GM23338 (cell line): ENCODE measurements at regions not wholly inside any gene's neighbourhood (a gene's known extent, or its start where the extent isn't known, plus 50 kb on each side); places are given as distances from the start of the nearest gene placed in this dataset.

ENCODE experiments used
- ATAC-seq: fragments of 200-7000 bp; cut with Tn5 transposase; 3 replicates; pipeline ENCODE4 v1.9.1; 2020
- DNase-seq: peaks from one replicate; pipeline ENCODE4 v3.0.0-alpha.2; 2015; ENCODE audit warnings: low spot score
- H2AFZ ChIP-seq: fragments of 200-600 bp; sonication (generic); 2 replicates; pipeline ENCODE4 v1.8.0; 2016; ENCODE audit warnings: antibody characterized with exemption, mild to moderate bottlenecking, moderate library complexity
- H3F3A ChIP-seq: fragments of 200-600 bp; sonication (generic); replicated peaks from 2 replicates; pipeline ENCODE4 v1.8.0; 2017; ENCODE audit warnings: antibody characterized with exemption, mixed run types, low read depth
- H3K27ac ChIP-seq: fragments of 200-600 bp; sonication (generic); 2 replicates; pipeline ENCODE4 v1.6.1; 2016; ENCODE audit warnings: low read depth
- H3K27me3 ChIP-seq: fragments of 200-600 bp; sonication (generic); 2 replicates; pipeline ENCODE4 v1.8.0; 2016; ENCODE audit warnings: mild to moderate bottlenecking, mixed run types, moderate library complexity; ENCODE audit not compliant: insufficient read depth
- H3K36me3 ChIP-seq: fragments of 200-600 bp; sonication (generic); 2 replicates; pipeline ENCODE4 v1.8.0; 2016; ENCODE audit warnings: mild to moderate bottlenecking; ENCODE audit not compliant: insufficient read depth
- H3K4me1 ChIP-seq: fragments of 200-600 bp; sonication (generic); 2 replicates; pipeline ENCODE4 v1.8.0; 2016; ENCODE audit warnings: mild to moderate bottlenecking, moderate library complexity; ENCODE audit not compliant: insufficient read depth
- H3K4me2 ChIP-seq: fragments of 200-600 bp; sonication (generic); 2 replicates; pipeline ENCODE4 v1.7.1; 2017; ENCODE audit warnings: mixed run types
- H3K4me3 ChIP-seq: fragments of 200-600 bp; sonication (generic); 2 replicates; pipeline ENCODE4 v1.6.1; 2016; ENCODE audit warnings: mixed run types
- H3K79me2 ChIP-seq: fragments of 200-600 bp; sonication (generic); replicated peaks from 2 replicates; pipeline ENCODE4 v1.8.0; 2017; ENCODE audit warnings: mild to moderate bottlenecking; ENCODE audit not compliant: insufficient read depth
- H3K9me2 ChIP-seq: fragments of 200-600 bp; sonication (generic); 2 replicates; pipeline ENCODE4 v1.8.0; 2017; ENCODE audit not compliant: insufficient read depth
- H4K20me1 ChIP-seq: fragments of 200-600 bp; sonication (generic); replicated peaks from 2 replicates; pipeline ENCODE4 v1.8.0; 2017; ENCODE audit warnings: mild to moderate bottlenecking; ENCODE audit not compliant: insufficient read depth
- H3K27ac Mint-ChIP-seq: 2 replicates; pipeline ENCODE4 v1.8.0; 2020; ENCODE audit warnings: inconsistent platforms, mild to moderate bottlenecking, moderate library complexity, mixed read lengths
- H3K27me3 Mint-ChIP-seq: 3 replicates; pipeline ENCODE4 v1.8.0; 2022; ENCODE audit warnings: low read depth, mild to moderate bottlenecking, moderate library complexity, mixed read lengths, inconsistent platforms; ENCODE audit not compliant: insufficient read depth, poor library complexity
- H3K36me3 Mint-ChIP-seq: 3 replicates; pipeline ENCODE4 v1.8.0; 2021; ENCODE audit warnings: low read depth, mild to moderate bottlenecking, inconsistent platforms, moderate library complexity, mixed read lengths
- H3K4me1 Mint-ChIP-seq: 3 replicates; pipeline ENCODE4 v1.8.0; 2020; ENCODE audit warnings: mild to moderate bottlenecking, inconsistent platforms, mixed read lengths
- H3K4me3 Mint-ChIP-seq: 3 replicates; pipeline ENCODE4 v1.8.0; 2021; ENCODE audit warnings: moderate library complexity, mild to moderate bottlenecking, inconsistent platforms, mixed read lengths
- H3K9me3 Mint-ChIP-seq: 3 replicates; pipeline ENCODE4 v1.8.0; 2020; ENCODE audit warnings: moderate library complexity, mild to moderate bottlenecking, inconsistent platforms, mixed read lengths
- ETS1 ChIP-seq: IDR thresholded peaks from 2 replicates; pipeline ENCODE4 v1.6.1; 2016; ENCODE audit warnings: antibody characterized with exemption
- EZH2phosphoT487 ChIP-seq: fragments of 200-600 bp; sonication (generic); IDR thresholded peaks from one replicate; pipeline ENCODE4 v1.8.1; 2018; ENCODE audit warnings: antibody characterized with exemption; ENCODE audit not compliant: unreplicated experiment
- JUNB ChIP-seq: IDR thresholded peaks from one replicate; pipeline ENCODE4 v1.6.1; 2016; ENCODE audit warnings: antibody characterized with exemption; ENCODE audit not compliant: unreplicated experiment
- POLR2AphosphoS5 ChIP-seq: IDR thresholded peaks from 2 replicates; pipeline ENCODE4 v1.6.1; 2016; ENCODE audit warnings: antibody characterized with exemption, low read depth
- REST ChIP-seq: IDR thresholded peaks from one replicate; pipeline ENCODE4 v1.6.1; 2018; ENCODE audit warnings: antibody characterized with exemption; ENCODE audit not compliant: unreplicated experiment
- STAT1 ChIP-seq: IDR thresholded peaks from one replicate; pipeline ENCODE4 v1.6.1; 2016; ENCODE audit warnings: antibody characterized with exemption; ENCODE audit not compliant: unreplicated experiment
- ZNF114 ChIP-seq: fragments of 250-450 bp; sonication (Bioruptor Pico); IDR thresholded peaks from 2 replicates; pipeline ENCODE4 v1.5.0; 2020; ENCODE audit warnings: mild to moderate bottlenecking, moderate library complexity
- ZNF331 ChIP-seq: fragments of 250-450 bp; sonication (Bioruptor Pico); IDR thresholded peaks from 2 replicates; pipeline ENCODE4 v1.5.0; 2020; ENCODE audit warnings: low read depth, mild to moderate bottlenecking, moderate library complexity
- ZNF462 ChIP-seq: fragments of 250-450 bp; sonication (Bioruptor Pico); IDR thresholded peaks from 2 replicates; pipeline ENCODE4 v1.5.0; 2020; ENCODE audit warnings: mild to moderate bottlenecking, moderate library complexity

- TF ChIP-seq ETS1 = no peak
- no peak for TF ChIP-seq EZH2phosphoT487
- no peak for TF ChIP-seq POLR2AphosphoS5
- no peak for TF ChIP-seq REST
- TF ChIP-seq ZNF114 (CRISPR knock-in tag) = no peak
Observed at GRCh38 chr18:66742832-66743231, 138.9 kb upstream of the CDH19 start (continued).

GRCh38 chr18:66735933-66736332 is 132.0 kb upstream of the CDH19 start:
- H3K36me3 ChIP-seq = no peaks in the 10 kb centered on the region
- TF ChIP-seq EZH2phosphoT487 (no peak), ZNF462 (CRISPR knock-in tag) (no peak), JUNB (no peak), ZNF114 (CRISPR knock-in tag) (no peak), STAT1 (no peak), ZNF331 (CRISPR knock-in tag) (no peak)
- peaks cover 11% of the 10 kb centered on the region for H3K4me1 Mint-ChIP-seq
- no peaks in the 10 kb centered on the region for H4K20me1 ChIP-seq
- H3K27ac ChIP-seq = no peak overlapping the region
- no peaks in the 10 kb centered on the region for H3K27me3 Mint-ChIP-seq
- no peak for DNase-seq
- H3K4me1 ChIP-seq = peaks cover 7% of the 10 kb centered on the region; the same call in 1 of the 2 replicates
- 0 out of 2 replicates have a peak, but pooled peaks cover 5% of the 10 kb centered on the region for H3K9me2 ChIP-seq
- peaks cover 5% of the 10 kb centered on the region; the same call in 2 of the 3 replicates for H3K9me3 Mint-ChIP-seq
- no peak overlapping the region for H3K4me3 Mint-ChIP-seq
- H3K36me3 Mint-ChIP-seq = no peaks in the 10 kb centered on the region
- H3K4me2 ChIP-seq = no peak overlapping the region
- peak overlapping the region; percentile 67; the same call in 1 of the 2 replicates for H2AFZ ChIP-seq
- ATAC-seq = no peak
- no peak overlapping the region for H3K4me3 ChIP-seq
- no peaks in the 10 kb centered on the region for H3K27me3 ChIP-seq
- no peaks in the 10 kb centered on the region for H3F3A ChIP-seq
- H3K79me2 ChIP-seq = no peaks in the 10 kb centered on the region
- no peak overlapping the region for H3K27ac Mint-ChIP-seq
